ENCODE measurements at regions not wholly inside any gene's neighbourhood (a gene's known extent, or its start where the extent isn't known, plus 50 kb on each side); places are given as distances from the start of the nearest gene placed in this dataset.

DNA sequence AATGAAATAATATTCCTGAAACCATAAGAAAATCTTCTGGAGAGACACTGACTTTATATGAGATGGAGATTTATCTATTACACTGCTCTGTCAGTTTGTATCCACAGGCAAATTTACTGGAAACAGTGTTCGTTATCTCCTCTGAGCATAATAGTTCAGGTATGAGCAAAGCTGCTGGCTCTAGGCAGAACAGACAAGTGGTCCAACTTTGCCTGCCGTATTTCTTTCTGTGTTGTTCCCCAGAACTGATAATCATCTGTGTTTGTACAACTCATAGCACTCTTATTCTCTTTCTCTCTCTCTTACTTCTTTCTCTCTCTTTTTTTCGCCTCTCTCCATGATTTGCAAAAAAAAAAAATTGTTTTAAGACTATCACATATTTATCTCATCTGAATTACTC is 623.8 kb upstream of the CHORDC1 start:
- no peak for DNase-seq (ENCODE audit: low read depth)

DNA sequence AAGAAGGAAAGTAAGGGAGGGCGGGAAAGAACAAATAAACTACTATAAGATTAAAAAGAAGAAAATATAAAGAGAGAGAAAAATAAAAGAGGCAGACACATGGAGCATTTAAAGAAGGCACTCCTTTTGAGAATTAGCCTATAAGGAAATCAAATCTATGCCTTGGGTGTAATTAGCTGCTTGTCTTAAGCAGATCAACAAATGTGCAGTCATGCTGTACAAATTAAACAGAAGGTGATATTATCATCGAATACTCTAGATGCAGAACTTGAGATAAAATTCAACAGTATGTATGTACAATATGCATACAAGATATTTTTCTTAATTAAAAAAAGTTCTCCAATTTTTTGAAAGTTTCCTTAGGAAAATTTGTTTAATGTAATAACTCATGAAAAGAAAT is 623.0 kb upstream of the CHORDC1 start:
- DNase-seq (ENCODE audit: low read depth): no peak

DNA sequence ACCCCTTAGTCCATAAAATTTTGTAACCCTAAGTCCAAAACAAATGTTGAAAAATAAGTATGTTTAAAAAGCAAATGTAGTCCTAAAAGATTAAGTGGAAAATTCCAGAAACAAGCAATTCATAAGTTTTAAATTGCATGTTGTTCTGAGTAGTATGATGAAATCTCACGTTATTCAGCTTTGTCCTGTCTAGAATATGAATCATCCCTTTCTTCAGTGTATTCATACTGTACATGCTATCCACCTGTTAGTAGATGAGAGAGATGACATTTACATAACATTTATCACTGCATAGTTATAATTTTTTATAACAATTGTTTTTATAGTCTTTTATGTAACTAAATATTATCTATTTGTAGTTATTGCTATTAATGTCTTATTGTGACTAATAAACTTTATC is 622.3 kb upstream of the CHORDC1 start:
- no peak for DNase-seq (ENCODE audit: low read depth)

DNA sequence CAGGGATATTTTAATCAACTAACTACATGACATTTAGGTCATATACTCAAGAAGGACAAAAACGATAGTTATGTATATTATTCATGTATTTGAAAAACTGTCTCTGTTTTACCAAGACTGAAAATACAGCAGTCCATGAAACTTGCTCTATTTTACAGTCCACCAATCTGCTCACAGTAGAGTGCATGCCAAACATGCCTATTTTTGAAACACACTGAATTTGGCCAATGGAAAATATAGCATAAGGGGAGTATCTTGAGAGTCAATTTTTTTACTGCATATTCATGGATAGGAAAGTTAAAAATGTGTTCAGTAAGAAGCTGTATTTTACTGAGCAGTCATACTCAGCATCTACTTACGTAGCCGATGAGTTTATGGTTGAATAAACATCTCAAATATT is 621.2 kb upstream of the CHORDC1 start:
- DNase-seq (ENCODE audit: low read depth): no peak

DNA sequence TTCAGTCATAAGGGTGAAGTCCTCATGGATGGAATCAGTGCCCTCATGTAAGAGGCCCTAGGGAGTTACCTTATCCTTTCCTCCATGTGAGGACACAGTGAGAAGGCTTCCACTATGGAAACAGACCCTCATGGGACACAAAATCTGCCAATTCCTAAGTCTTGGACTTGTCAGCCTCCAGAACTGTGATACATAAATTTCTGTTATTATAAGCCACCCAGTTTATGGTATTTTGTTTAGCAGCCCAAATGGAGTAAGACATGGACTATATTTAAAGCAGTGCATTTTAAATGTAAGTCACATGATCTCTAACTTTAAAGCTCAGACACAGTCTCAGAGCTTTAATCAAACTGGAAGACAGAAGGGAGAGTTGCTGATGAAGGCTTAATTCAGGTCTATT is 619.8 kb upstream of the CHORDC1 start:
- DNase-seq (ENCODE audit: low read depth): no peak

DNA sequence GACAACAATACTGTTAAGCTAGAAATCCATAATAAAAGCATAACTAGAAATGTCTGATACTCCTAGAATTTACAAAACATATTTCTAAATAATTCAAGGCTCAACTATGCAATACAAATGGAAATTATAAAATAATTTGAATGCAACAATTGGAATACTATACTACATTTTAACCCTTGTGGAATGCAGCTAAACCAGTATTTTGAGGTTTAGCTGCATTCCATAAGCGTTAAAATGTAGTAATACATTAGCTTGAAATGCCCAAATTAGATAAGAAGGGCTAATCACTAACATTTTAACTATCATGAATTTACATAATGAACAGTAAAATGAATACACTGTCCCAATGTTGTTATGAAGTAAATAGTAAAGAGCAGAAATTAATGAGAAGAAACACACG is 617.2 kb upstream of the CHORDC1 start:
- DNase-seq (ENCODE audit: low read depth): no peak

DNA sequence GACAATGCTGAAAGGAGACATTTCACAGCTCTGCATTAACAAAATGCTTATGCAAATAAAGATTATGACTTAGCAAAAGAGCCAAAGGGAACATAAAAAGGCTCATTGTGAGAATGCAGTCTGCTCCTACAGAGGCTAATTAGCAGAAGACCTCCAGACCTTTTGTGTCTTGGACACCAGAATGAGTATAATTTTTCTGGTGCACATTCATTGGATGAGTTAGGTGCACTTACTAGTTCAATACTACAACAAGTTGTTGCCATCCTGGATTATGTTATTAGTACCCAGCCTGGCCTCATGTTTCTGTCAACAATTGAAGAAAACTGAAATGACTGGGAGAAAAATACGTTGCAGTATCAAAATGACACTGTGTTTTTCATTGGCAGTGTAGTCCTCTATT is 613.2 kb upstream of the CHORDC1 start:
- DNase-seq (ENCODE audit: low read depth): no peak

DNA sequence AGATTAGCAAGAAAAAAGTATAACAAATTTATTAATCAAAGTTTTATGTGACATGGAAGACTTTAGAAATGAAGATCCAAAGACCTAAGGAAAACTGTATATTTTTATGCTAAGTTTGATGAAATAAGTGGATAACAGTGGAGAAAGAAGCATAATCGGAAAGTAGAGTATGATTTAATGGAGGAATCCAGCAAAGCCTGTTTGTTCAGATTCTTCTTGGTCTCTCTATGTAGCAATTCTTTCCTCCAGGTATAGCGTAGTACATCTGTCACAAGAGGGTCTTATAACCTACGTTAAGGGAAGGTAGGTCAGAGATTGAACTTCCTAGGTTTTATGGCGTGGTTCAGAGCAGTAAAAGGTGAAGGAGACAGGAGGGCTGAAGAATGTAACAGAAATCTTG is 600.6 kb upstream of the CHORDC1 start:
- DNase-seq (ENCODE audit: low read depth): no peak

DNA sequence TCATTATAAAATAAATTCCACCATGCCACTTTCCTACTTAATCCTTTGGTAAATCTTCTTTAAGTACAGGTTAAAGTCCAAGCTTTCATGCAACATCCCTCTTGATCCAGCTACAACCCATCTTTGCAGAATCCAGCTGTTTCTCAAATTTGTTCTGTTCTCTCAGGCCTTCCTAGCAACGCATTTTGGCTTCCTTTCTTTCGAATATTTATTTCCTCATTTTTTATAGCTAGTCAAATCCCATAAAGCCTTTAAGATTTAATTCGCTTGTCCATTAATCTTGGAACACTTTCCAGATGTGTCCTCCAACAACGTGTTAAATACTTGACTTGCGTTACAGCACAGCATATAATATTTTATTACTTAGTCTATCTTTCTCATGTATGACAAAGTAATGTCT is 600.1 kb upstream of the CHORDC1 start:
- DNase-seq (ENCODE audit: low read depth): no peak

DNA sequence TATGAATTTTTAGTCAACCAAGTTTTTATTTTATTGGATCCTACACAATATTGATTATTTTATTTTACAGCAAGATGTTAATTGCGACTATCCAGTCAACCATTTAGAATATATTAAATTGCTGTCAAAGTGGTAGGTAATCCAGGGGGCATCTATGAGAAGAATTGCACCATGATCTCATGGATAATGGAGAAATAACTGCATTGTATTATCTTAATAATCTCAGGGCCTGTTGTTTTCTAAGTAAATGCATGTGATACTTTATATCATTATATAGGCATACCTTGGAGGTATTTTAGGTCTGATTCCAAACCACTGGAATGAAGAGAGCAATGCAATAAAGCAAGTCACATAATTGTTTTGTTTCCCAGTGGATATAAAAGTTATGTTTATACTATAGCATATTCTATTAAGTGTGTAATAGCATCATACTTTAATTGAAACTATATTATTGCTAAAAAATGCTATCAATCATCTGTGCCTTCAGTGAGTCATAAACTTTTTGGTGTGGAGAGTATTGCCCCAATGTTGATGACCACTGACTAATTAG is 595.4 kb upstream of the CHORDC1 start:
- no peak for DNase-seq (ENCODE audit: low read depth)

DNA sequence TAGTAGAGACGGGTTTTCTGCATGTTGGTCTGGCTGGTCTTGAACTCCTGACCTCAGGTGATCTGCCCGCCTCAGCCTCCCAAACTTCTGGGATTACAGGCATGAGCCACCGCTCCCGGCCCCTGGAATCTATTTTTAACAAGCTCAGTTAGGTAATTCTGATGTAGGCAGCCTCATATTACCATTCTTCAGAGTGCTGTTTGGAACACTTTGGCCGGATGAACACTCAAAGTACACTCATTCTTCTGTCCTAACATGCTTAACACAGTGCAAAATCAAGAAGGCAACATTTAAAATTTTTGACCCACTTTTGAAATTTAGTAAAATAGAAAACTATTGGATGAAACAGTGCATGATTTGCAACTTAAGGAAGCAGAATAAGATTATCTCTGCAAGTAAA is 586.7 kb upstream of the CHORDC1 start:
- no peak for DNase-seq (ENCODE audit: low read depth)

DNA sequence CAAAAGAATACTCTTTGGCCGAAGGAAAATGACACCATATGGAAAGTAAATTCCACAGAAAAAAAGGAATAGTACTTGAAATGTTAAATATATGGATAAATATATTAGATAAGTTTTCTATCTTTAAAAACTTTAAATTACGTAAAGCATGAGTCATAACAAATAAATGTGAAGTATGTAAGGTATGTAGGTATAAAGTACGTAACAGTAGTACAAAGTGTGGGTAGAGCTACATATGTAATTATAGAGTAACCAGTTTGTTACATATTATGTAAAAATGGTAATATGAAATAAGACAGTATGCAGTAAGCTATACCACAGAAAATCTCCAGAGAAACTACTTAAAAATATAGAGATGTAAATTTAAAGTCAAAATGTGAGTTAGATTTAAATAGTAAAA is 582.3 kb upstream of the CHORDC1 start:
- DNase-seq (ENCODE audit: low read depth): no peak

DNA sequence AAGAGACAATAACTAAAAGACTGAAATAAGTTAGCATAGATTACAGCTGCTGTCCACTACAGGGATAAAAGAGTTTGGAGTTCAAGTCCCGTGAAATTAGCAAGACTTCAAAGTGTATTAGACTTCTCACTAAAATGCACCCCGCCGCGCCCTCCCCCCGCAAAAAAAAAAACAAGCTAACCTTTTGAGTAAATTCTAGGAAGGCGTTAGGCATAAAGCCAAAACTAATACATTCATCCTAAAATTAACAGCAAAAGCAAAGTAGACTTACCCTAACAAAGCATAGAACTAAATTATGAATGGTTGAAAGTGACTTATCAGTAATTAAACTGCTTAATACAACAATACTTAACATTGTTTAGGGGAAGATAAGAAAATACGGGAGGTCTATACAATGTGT is 581.0 kb upstream of the CHORDC1 start:
- DNase-seq (ENCODE audit: low read depth): no peak

DNA sequence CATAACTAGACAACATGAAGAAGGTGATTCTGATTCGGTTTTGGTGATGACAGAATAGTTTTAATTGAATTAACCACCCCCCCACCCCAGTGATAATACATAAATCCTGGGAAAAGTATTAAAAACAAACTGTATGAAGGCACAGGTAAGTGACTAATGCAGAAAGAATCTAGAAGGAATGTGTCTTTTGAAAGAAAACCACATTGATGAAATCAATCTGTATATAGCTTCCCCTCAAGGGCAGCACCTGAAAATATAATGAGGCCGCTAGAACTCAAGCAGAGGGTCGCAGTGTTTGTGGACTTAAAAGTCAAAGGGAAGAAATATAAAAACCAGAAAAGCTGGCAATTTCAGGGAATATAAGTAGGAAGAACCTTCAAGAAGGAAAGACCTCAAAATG is 580.5 kb upstream of the CHORDC1 start:
- DNase-seq (ENCODE audit: low read depth): no peak

DNA sequence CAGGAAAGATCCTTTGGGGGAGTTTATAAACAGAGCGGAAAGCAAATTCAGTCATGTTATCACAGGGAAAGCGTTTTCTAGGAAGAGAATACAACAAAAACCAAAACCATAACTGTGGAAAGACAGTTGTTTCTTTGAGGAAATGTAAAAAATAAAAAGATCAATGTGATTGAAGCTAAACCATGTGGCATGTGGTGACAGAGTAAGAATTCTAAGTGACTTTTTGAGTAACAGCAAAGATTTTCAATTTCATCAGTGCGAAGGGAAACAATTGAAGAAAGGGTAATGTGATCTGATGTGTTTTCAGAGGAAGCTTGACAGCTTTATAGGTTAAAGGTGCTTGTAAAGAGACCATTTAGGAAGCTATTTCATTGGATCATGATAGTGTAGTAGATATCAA is 575.9 kb upstream of the CHORDC1 start:
- no peak for DNase-seq (ENCODE audit: low read depth)

DNA sequence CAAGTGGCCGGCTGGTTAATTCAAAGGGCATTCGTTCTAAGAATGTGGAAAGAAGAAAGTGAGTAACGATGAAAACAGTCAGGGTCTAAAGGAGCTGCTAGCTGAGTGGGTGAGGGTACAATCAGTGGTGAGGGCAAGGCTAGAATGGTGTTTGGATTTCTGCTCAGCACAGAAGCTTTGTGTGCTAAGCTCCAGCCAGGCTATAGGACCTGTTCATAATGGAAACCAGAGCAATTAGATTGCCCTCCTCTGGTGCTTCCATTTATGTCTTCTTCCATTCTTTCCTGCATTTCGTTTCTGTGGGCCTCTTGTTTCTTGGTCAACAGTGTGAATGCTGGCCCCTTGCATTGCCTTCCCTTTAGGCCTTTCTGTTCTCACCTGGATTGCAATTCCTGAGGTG is 572.9 kb upstream of the CHORDC1 start:
- DNase-seq (ENCODE audit: low read depth): no peak

DNA sequence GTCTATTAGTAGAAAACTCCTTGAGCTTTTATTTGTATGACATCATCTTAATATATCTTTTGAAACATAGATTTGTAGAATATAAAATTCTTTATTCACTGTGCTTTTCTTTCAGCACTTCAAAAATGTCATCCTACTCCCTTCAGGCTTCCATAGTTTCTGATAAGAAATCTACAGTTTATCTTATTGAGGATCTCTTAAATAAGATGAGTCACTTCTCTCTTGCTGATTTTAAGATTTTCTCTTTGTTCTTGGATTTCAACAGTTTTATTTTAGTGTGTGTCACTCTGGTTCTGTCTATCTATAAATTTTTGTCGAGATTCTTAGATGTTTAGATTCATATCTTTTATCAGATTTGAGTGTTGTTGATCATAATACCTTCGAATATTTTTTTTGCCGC is 566.1 kb upstream of the CHORDC1 start:
- no peak for DNase-seq (ENCODE audit: low read depth)

DNA sequence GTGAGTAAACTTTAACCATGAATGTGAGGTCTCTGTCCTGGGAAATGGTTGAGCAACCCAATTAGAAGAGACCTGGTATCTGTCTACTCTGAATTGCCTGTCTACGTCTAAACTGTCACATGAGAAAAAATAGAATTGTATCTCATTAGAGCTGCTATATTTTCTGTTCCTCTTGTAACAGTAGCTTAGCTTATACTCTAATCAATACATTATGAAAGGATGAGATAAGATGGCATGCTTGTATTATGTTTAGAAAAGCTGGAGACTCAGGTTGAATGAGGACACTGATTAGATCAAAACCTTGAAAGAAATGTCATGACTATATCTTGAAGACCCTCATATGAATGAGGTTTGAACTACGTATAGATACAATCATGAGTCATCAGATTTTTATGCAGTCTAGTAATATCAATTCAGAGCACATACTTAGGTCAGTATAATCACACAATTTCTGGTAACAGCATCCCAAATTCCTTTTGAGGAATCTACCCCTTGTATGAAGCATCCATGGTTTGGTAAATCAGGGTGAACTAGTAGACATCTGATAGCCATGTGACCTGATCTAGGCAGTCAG is 561.5 kb upstream of the CHORDC1 start:
- DNase-seq (ENCODE audit: low read depth): no peak

DNA sequence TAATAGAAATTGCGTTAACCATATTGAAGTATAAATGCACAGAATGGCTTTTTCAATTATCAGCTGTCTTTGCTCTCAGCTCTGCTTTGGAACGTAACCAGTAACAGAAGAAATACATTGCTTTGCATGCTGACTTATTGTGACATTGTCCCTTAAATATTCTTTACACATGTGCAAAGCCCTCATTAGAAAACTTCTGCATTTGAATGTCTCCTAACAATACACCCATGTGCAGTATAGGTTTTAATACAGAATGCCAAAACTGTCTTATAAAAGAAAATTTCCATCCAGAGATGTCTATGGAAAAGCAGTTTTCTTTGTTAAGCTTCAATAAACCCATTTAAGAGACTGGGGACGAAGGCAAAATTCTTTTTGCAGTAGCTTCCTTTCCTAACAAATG is 560.3 kb upstream of the CHORDC1 start:
- DNase-seq (ENCODE audit: low read depth): no peak

DNA sequence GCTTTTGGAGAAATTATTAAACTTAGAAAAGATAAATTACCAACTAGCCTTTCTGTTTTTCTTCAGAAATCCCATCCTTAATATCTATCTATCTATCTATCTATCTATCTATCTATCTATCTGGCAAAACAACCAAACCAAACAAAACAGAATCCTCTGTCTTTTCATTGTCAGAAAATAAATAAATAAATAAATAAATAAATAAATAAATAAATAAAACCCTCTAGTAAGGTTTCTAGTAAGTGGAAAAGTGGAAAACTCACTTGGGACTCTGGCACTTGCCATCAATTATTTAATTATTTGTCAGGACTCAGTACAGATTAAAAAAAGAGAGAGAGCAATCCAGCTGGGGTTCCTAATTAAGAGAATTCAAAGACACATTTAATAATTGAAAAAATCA is 556.2 kb upstream of the CHORDC1 start:
- DNase-seq (ENCODE audit: low read depth): no peak

DNA sequence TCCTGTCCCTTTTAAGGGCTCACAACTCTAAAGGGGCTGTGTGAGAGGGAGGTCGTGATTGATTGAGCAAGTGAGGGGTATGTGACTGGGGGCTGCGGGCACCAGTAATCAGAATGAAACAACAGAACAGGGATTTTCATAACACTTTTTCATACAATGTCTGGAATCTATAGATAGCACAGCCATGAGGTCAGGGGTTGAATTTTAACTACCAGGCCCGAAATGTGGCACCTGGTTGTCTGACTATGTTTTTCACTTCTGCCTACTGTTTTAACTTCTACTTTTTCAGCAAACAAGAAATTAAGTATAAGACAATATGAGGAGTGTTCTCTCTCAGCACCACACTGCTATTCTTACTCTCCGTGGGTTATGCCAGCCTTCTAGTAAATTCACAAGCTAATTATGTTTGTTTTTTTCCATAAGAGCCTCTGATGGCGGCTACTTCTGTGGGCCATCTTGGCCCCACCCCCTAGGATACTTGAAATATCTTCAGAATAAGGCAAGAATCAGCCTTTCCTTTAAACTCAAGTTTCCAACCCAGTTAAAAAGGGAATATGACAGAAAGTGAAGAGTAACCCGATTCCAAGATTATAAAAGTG is 552.8 kb upstream of the CHORDC1 start:
- no peak for DNase-seq (ENCODE audit: low read depth)

DNA sequence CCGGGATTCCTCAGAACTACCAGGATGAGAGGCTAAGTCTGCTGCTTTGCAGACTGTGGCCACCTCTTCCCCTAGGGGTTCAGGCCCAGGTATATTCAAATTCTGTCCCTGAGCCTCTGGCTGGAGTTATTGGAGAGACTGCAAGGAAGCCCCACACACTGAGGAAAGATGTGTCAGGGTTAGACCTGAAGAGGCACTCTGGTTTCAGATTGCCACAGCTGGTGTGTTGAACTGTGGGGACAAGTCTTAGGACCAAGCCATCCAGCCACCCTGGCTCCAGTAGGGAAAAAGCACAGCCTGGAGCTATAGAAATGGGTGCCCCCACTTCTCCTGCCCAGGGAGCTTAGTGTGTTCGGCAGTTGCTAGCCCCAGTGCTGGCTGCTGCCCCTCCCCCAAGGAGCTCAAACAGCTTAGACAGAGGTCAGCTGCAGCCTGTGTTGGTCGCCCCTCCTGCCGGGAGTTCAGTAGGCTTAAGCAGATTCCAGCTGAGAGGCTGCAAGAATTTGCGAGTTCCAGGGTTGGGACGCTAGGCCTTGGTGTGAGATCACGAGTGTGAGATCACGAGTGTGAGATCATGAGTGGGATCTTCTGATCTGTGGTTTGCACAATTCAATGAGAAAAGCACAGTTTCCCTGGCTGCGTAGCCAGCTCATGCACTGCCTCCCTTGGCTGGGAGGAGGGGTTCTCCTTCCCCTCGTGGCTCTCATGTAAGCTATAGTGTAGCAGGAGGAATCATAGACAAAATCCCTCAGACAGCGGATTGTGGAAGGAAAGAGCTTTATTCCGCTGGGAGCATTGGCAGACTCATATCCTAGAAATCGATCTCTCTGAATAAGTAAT is 552.1 kb upstream of the CHORDC1 start:
- DNase-seq (ENCODE audit: low read depth): no peak

DNA sequence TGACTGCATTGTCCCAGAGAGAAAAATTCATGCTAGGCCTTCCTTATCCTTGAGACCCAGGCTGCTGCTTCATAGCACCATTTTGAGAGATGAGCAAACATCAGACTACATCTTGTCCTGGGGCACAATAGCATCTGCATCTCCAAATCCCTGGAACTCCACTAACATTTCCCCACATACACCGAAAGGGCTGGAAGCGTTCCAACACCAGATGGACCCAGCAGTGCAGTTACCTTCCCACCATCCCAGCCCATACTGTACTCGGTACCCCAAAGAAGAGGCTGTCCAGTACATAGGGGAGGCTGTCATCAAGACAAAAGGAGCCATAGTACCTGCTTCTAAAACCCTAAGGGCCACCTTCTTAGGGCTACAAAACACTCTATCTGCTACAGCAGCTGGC is 547.2 kb upstream of the CHORDC1 start:
- DNase-seq (ENCODE audit: low read depth): no peak
